Endothelial cell of umbilical vein (primary cell): ENCODE measurements at regions not wholly inside any gene's neighbourhood (a gene's known extent, or its start where the extent isn't known, plus 50 kb on each side); places are given as distances from the start of the nearest gene placed in this dataset.

Source experiments
- BruUV-seq: library from RNA; stranded (reverse); fragments of 400-500 nt; replicated peaks from 2 replicates; lab custom pipeline; 2021; lab: Mats Ljungman, UMichigan
- CTCF ChIA-PET: fragments of 300-600, 350-600 bp; sonication (Branson Sonifier 250); formaldehyde crosslinking; loops from one replicate; lab custom pipeline; 2021; ENCODE audit warnings: antibody characterized with exemption, inconsistent platforms; lab: Charles Lee
- POLR2A ChIA-PET: fragments of 300-600, 350-600 bp; sonication (Branson Sonifier 250); formaldehyde crosslinking; loops from one replicate; lab custom pipeline; 2021; ENCODE audit warnings: antibody characterized with exemption, inconsistent platforms; lab: Charles Lee
- DNase-seq: peaks from one replicate; pipeline ENCODE4 v3.0.0-alpha.2; 2011; ENCODE audit warnings: low read depth, low spot score
- FAIRE-seq: peaks from 2 replicates; lab custom pipeline; 2011; peaks lifted over from hg19 to GRCh38; lab: Jason Lieb, UNC
- H2AFZ ChIP-seq: 2 replicates; pipeline ENCODE4 v1.6.0; 2012; ENCODE audit warnings: low read depth, low read length, control low read depth, inconsistent platforms
- H3K27ac ChIP-seq: 2 replicates; pipeline ENCODE4 v1.5.1; 2011; ENCODE audit warnings: low read depth, mild to moderate bottlenecking, control low read depth, low read length, moderate library complexity; ENCODE audit not compliant: insufficient read depth
- H3K27me3 ChIP-seq, 2 experiments: 2 replicates each; pipeline versions ENCODE4 v1.6.0 to v1.6.1; 2011; ENCODE audit warnings: low read length in 2 of 2, mixed read lengths in 1 of 2; ENCODE audit not compliant: control insufficient read depth in 2 of 2, insufficient read depth in 2 of 2
- H3K36me3 ChIP-seq, 2 experiments: 2 replicates in 1 of 2; 3 replicates in 1 of 2; pipeline ENCODE4 v1.5.1; 2011; ENCODE audit warnings: low read length in 2 of 2, mild to moderate bottlenecking in 1 of 2, moderate library complexity in 1 of 2; ENCODE audit not compliant: control insufficient read depth in 2 of 2, insufficient read depth in 2 of 2; ENCODE audit errors: extremely low read depth in 1 of 2
- H3K4me1 ChIP-seq: 3 replicates; pipeline ENCODE4 v1.5.1; 2011; ENCODE audit warnings: mild to moderate bottlenecking, low read length; ENCODE audit not compliant: control insufficient read depth, insufficient read depth; ENCODE audit errors: extremely low read depth
- H3K4me2 ChIP-seq: 2 replicates; pipeline ENCODE4 v1.6.1; 2011; ENCODE audit warnings: low read length, control low read depth, mixed read lengths; ENCODE audit not compliant: insufficient read depth
- H3K4me3 ChIP-seq, 3 experiments: fragments of 200-600 bp in 1 of 3; sonication (generic), shearing (Covaris generic) in 1 of 3; replicated peaks in 1 of 3; 2 replicates each; pipeline ENCODE4 v1.5.1; 2011 to 2016; ENCODE audit warnings: control low read depth in 3 of 3, low read length in 3 of 3, mild to moderate bottlenecking in 2 of 3, inconsistent platforms in 1 of 3, low read depth in 1 of 3, moderate library complexity in 1 of 3; ENCODE audit not compliant: insufficient read depth in 1 of 3
- H3K79me2 ChIP-seq: 2 replicates; pipeline ENCODE4 v1.6.0; 2012; ENCODE audit warnings: low read length, inconsistent platforms; ENCODE audit not compliant: control insufficient read depth, insufficient read depth
- H3K9ac ChIP-seq: replicated peaks from 2 replicates; pipeline ENCODE3; 2011; ENCODE audit warnings: low read length, control low read depth; ENCODE audit not compliant: insufficient read depth; ENCODE audit errors: extremely low read depth
- H3K9me1 ChIP-seq: replicated peaks from 3 replicates; pipeline ENCODE4 v1.6.0; 2011; ENCODE audit warnings: mild to moderate bottlenecking, low read length; ENCODE audit not compliant: control insufficient read depth, insufficient read depth; ENCODE audit errors: extremely low read depth
- H3K9me3 ChIP-seq: replicated peaks from 2 replicates; pipeline ENCODE4 v1.5.1; 2012; ENCODE audit warnings: low read length, inconsistent platforms; ENCODE audit not compliant: control insufficient read depth, insufficient read depth
- H4K20me1 ChIP-seq: replicated peaks from 2 replicates; pipeline ENCODE3; 2011; ENCODE audit warnings: mild to moderate bottlenecking, low read length; ENCODE audit not compliant: control insufficient read depth, insufficient read depth; ENCODE audit errors: extremely low read depth
- EZH2 ChIP-seq: IDR thresholded peaks from 2 replicates; pipeline ENCODE4 v1.6.1; 2012; ENCODE audit warnings: borderline replicate concordance, low read depth, mild to moderate bottlenecking, moderate library complexity, low read length, inconsistent platforms; ENCODE audit not compliant: severe bottlenecking
- FOS ChIP-seq: IDR thresholded peaks from 2 replicates; pipeline ENCODE4 v1.6.1; 2011; ENCODE audit warnings: mild to moderate bottlenecking, low read length, moderate library complexity, borderline replicate concordance; ENCODE audit not compliant: insufficient read depth
- GATA2 ChIP-seq: IDR thresholded peaks from 2 replicates; pipeline ENCODE4 v1.7.0; 2011; ENCODE audit warnings: low read depth, mild to moderate bottlenecking, moderate library complexity, mixed read lengths, low read length; ENCODE audit not compliant: insufficient read length, insufficient read depth
- JUN ChIP-seq: IDR thresholded peaks from 2 replicates; pipeline ENCODE4 v1.6.1; 2011; ENCODE audit warnings: borderline replicate concordance, low read depth; ENCODE audit not compliant: insufficient read length, insufficient read depth
- MYC ChIP-seq: IDR thresholded peaks from one replicate; pipeline ENCODE4 v1.6.1; 2011; ENCODE audit warnings: mild to moderate bottlenecking, low read depth, low read length
- POLR2A ChIP-seq: IDR thresholded peaks from 2 replicates; pipeline ENCODE4 v1.6.1; 2012; ENCODE audit warnings: low read depth, mild to moderate bottlenecking, control low read depth, low read length
- POLR2AphosphoS5 ChIP-seq: IDR thresholded peaks from 2 replicates; pipeline ENCODE4 v1.6.1; 2012; ENCODE audit warnings: low read depth, mild to moderate bottlenecking, control low read depth, low read length, moderate library complexity; ENCODE audit not compliant: insufficient read depth
- dilution Hi-C: fragments of 300-500 bp; cut with MboI; formaldehyde crosslinking; loops from one replicate; pipeline ENCODE4 v1.15.0; 2019; ENCODE audit warnings: low sequenced_read_pairs; ENCODE audit not compliant: extremely low pct_ligation_motif_present
- intact Hi-C: fragments of 100-400 bp; cut with micrococcal nuclease; formaldehyde crosslinking; loops from one replicate; pipeline ENCODE4 v1.10.0; 2022
- TF ChIP-seq, protein P1 (sequence below): IDR thresholded peaks from 2 replicates; pipeline ENCODE4 v1.6.1; 2011; ENCODE audit not compliant: insufficient read depth, insufficient read length
- TF ChIP-seq, protein P2 (sequence below), 2 donors: IDR thresholded peaks; 1 replicate in 1 of 2; 2 replicates in 1 of 2; pipeline ENCODE4 v1.5.1; 2011; ENCODE audit warnings: low read length in 2 of 2, mild to moderate bottlenecking in 2 of 2, moderate library complexity in 2 of 2, control low read depth in 1 of 2, inconsistent platforms in 1 of 2, low read depth in 1 of 2; ENCODE audit not compliant: insufficient read depth in 1 of 2; ENCODE audit errors: extremely low read depth in 1 of 2

DNA sequence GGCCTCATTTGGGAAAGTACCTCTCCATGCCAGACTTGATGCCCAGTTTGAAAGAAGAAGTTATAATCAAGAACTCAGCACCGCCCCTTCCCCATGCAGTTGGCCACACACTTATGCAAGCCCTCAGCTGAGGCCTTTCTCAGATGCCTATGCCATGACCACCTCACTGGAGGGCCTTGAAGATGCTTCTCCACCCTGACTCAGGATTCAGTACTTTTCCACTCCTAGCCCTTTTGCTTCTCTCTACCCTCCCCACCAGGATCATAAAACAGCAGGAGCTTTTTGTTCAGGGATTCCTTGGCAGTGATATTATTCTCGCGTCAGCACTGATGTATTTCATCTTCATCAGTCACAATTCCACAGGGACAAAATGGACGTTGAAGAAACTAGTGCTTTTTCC lies 313.5 kb downstream of the PYDC2 start:
- Histone ChIP-seq H3K9me3 (no peaks in the 10 kb centered on the region), H3K4me2 (no peak overlapping the region), H3K27ac (no peak overlapping the region), H3K79me2 (no peaks in the 10 kb centered on the region), H3K4me1 (no peaks in the 10 kb centered on the region), H4K20me1 (no peaks in the 10 kb centered on the region), H2AFZ (no peak overlapping the region), H3K27me3 (no peaks in the 10 kb centered on the region), H3K9ac (no peak overlapping the region), H3K9me1 (no peaks in the 10 kb centered on the region), H3K36me3 (no peaks in the 10 kb centered on the region), H3K4me3 (no peak overlapping the region)
- no TSS peak for BruUV-seq
- ChIA-PET POLR2A (no interaction called here), CTCF (no interaction called here)
- intact Hi-C loops = no loop called here
- dilution Hi-C loops = no loop called here
- no peak for TF ChIP-seq MYC
- TF ChIP-seq JUN = no peak
- TF ChIP-seq POLR2AphosphoS5 = no peak
- TF ChIP-seq, protein P1, sequence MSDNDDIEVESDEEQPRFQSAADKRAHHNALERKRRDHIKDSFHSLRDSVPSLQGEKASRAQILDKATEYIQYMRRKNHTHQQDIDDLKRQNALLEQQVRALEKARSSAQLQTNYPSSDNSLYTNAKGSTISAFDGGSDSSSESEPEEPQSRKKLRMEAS = no peak
- no peak for TF ChIP-seq EZH2
- TF ChIP-seq FOS = no peak
- TF ChIP-seq, protein P2, sequence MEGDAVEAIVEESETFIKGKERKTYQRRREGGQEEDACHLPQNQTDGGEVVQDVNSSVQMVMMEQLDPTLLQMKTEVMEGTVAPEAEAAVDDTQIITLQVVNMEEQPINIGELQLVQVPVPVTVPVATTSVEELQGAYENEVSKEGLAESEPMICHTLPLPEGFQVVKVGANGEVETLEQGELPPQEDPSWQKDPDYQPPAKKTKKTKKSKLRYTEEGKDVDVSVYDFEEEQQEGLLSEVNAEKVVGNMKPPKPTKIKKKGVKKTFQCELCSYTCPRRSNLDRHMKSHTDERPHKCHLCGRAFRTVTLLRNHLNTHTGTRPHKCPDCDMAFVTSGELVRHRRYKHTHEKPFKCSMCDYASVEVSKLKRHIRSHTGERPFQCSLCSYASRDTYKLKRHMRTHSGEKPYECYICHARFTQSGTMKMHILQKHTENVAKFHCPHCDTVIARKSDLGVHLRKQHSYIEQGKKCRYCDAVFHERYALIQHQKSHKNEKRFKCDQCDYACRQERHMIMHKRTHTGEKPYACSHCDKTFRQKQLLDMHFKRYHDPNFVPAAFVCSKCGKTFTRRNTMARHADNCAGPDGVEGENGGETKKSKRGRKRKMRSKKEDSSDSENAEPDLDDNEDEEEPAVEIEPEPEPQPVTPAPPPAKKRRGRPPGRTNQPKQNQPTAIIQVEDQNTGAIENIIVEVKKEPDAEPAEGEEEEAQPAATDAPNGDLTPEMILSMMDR (IDR thresholded peaks at IDR 0.05; ENCODE audit: extremely low read depth in 1 of 2, insufficient read depth in 1 of 2, low read depth in 1 of 2, low read length in 2 of 2) = no peak
- TF ChIP-seq POLR2A = no peak
- TF ChIP-seq GATA2 = no peak
- FAIRE-seq = no peak
- DNase-seq = no peak
